CD4-positive, CD25-positive, alpha-beta regulatory T cell (primary cell): ENCODE measurements at regions not wholly inside any gene's neighbourhood (a gene's known extent, or its start where the extent isn't known, plus 50 kb on each side); places are given as distances from the start of the nearest gene placed in this dataset.
A peak's percentile ranks its signal among the peaks of the same experiment; 100 is the strongest.
"Not testable (repeated sequence)": the region's sequence is repeated elsewhere in the genome, so short reads cannot be mapped to it uniquely, and the experiment has no call there.

Experiments
- ATAC-seq, 2 donors: fragments of 150-1000 bp; cut with Tn5 transposase; one replicate each; pipeline ENCODE4 v1.10.0; 2021; ENCODE audit warnings: low read depth in 2 of 2, moderate number of reproducible peaks in 2 of 2, moderate library complexity in 1 of 2
- DNase-seq, 3 donors: peaks; one replicate each; pipeline versions ENCODE4 v3.0.0 to v3.0.0-alpha.2; 2012 to 2022; ENCODE audit warnings: mixed read lengths in 1 of 3
- H3K27ac ChIP-seq: one replicate; pipeline ENCODE4 v1.7.0; 2013; ENCODE audit warnings: mild to moderate bottlenecking, low read length; ENCODE audit not compliant: insufficient read depth, poor library complexity, severe bottlenecking
- H3K27me3 ChIP-seq: one replicate; pipeline ENCODE4 v1.7.0; 2013; ENCODE audit warnings: low read length; ENCODE audit not compliant: control insufficient read depth, insufficient read depth
- H3K36me3 ChIP-seq: one replicate; pipeline ENCODE4 v1.7.0; 2013; ENCODE audit warnings: mild to moderate bottlenecking, low read length, moderate library complexity; ENCODE audit not compliant: control insufficient read depth, insufficient read depth
- H3K4me1 ChIP-seq: 2 replicates; pipeline ENCODE4 v1.7.0; 2013; ENCODE audit warnings: mild to moderate bottlenecking, low read length; ENCODE audit not compliant: insufficient read depth, control insufficient read depth, poor library complexity, severe bottlenecking
- H3K4me3 ChIP-seq: one replicate; pipeline ENCODE4 v1.7.0; 2013; ENCODE audit warnings: low read depth, mild to moderate bottlenecking, low read length, moderate library complexity
- H3K9me3 ChIP-seq, 2 experiments: 1 replicate in 1 of 2; 2 replicates in 1 of 2; pipeline ENCODE4 v1.7.0; 2013; ENCODE audit warnings: low read length in 2 of 2, mild to moderate bottlenecking in 1 of 2, moderate library complexity in 1 of 2; ENCODE audit not compliant: control insufficient read depth in 2 of 2
- H3K27ac Mint-ChIP-seq, 3 donors: one replicate each; pipeline ENCODE4 v1.8.0; 2020 to 2022; ENCODE audit warnings: mild to moderate bottlenecking in 3 of 3, mixed read lengths in 3 of 3, moderate library complexity in 2 of 3
- H3K27me3 Mint-ChIP-seq: one replicate; pipeline ENCODE4 v1.8.0; 2022; ENCODE audit warnings: mild to moderate bottlenecking, mixed read lengths
- H3K36me3 Mint-ChIP-seq: one replicate; pipeline ENCODE4 v1.8.0; 2020; ENCODE audit warnings: mixed read lengths
- H3K4me1 Mint-ChIP-seq, 4 donors: one replicate each; pipeline ENCODE4 v1.8.0; 2020 to 2022; ENCODE audit warnings: mixed read lengths in 4 of 4, mild to moderate bottlenecking in 1 of 4
- H3K4me3 Mint-ChIP-seq, 4 donors: one replicate each; pipeline ENCODE4 v1.8.0; 2020 to 2022; ENCODE audit warnings: mild to moderate bottlenecking in 4 of 4, mixed read lengths in 4 of 4, moderate library complexity in 3 of 4
- H3K9me3 Mint-ChIP-seq, 7 donors: one replicate each; pipeline ENCODE4 v1.8.0; 2020 to 2022; ENCODE audit warnings: mixed read lengths in 7 of 7, mild to moderate bottlenecking in 3 of 7, moderate library complexity in 2 of 7

- H3K27ac Mint-ChIP-seq, H3K9me3 ChIP-seq, H3K9me3 Mint-ChIP-seq, H3K4me3 ChIP-seq, H3K4me1 ChIP-seq, ATAC-seq, H3K4me1 Mint-ChIP-seq, H3K27ac ChIP-seq, H3K36me3 Mint-ChIP-seq, H3K4me3 Mint-ChIP-seq, H3K27me3 ChIP-seq, DNase-seq, H3K36me3 ChIP-seq: not testable (repeated sequence)
- peaks cover 19% of the 10 kb centered on the region for H3K27me3 Mint-ChIP-seq
Observed at GRCh38 chr18:3349046-3349841, 87.3 kb downstream of the MYL12B start.

GRCh38 chr18:3350021-3350420 is 88.1 kb downstream of the MYL12B start:
- H3K27me3 ChIP-seq = no peaks in the 10 kb centered on the region
- H3K4me3 ChIP-seq = no peak overlapping the region
- Mint-ChIP-seq H3K9me3 (peaks cover 0 to 1% (median 0%) of the 10 kb centered on the region in 7 donors), H3K4me1 (no peaks in the 10 kb centered on the region), H3K4me3 (no peak overlapping the region), H3K27ac (no peak overlapping the region), H3K27me3 (peaks cover 19% of the 10 kb centered on the region), H3K36me3 (no peaks in the 10 kb centered on the region)
- no peaks in the 10 kb centered on the region for H3K36me3 ChIP-seq
- H3K4me1 ChIP-seq = no peaks in the 10 kb centered on the region
- H3K27ac ChIP-seq = no peak overlapping the region
- DNase-seq (no peak), ATAC-seq (no peak)
- no peaks in the 10 kb centered on the region for H3K9me3 ChIP-seq

GRCh38 chr18:3350566-3351527 is 88.9 kb downstream of the MYL12B start:
- ATAC-seq = no peak
- H3K27me3 Mint-ChIP-seq = peaks cover 19% of the 10 kb centered on the region
- H3K27me3 ChIP-seq = no peaks in the 10 kb centered on the region

GRCh38 chr18:3354506-3354905 is 92.6 kb downstream of the MYL12B start:
- H3K36me3 ChIP-seq = no peaks in the 10 kb centered on the region
- Mint-ChIP-seq H3K4me3 (no peak overlapping the region), H3K27me3 (peaks cover 8% of the 10 kb centered on the region), H3K9me3 (peaks cover 0 to 7% (median 0%) of the 10 kb centered on the region in 7 donors), H3K27ac (no peak overlapping the region), H3K4me1 (peaks cover 0 to 13% (median 8%) of the 10 kb centered on the region in 4 donors), H3K36me3 (no peaks in the 10 kb centered on the region)
- peaks cover 2% of the 10 kb centered on the region for H3K4me1 ChIP-seq
- no peak for ATAC-seq
- H3K27me3 ChIP-seq = no peaks in the 10 kb centered on the region
- no peak overlapping the region for H3K27ac ChIP-seq
- H3K9me3 ChIP-seq = no peaks in the 10 kb centered on the region
- no peak overlapping the region for H3K4me3 ChIP-seq
- no peak for DNase-seq

More at GRCh38 chr18:3350566-3351527, 88.9 kb downstream of the MYL12B start:
- H3K9me3 ChIP-seq = no peaks in the 10 kb centered on the region
- H3K4me3 ChIP-seq = no peak overlapping the region
- no peaks in the 10 kb centered on the region for H3K4me1 ChIP-seq
- H3K4me3 Mint-ChIP-seq = no peak overlapping the region
- peaks cover 0 to 3% (median under 1%) of the 10 kb centered on the region in 4 donors for H3K4me1 Mint-ChIP-seq
- no peak overlapping the region for H3K27ac Mint-ChIP-seq
- H3K27ac ChIP-seq = no peak overlapping the region
- H3K36me3 Mint-ChIP-seq = no peaks in the 10 kb centered on the region
- DNase-seq = no peak
- no peaks in the 10 kb centered on the region for H3K36me3 ChIP-seq
- H3K9me3 Mint-ChIP-seq = peaks cover 0 to 1% (median 0%) of the 10 kb centered on the region in 7 donors

GRCh38 chr18:3356614-3357013 is 93.4 kb upstream of the TGIF1 start:
- Histone ChIP-seq H3K36me3 (no peaks in the 10 kb centered on the region), H3K27me3 (no peaks in the 10 kb centered on the region), H3K4me1 (peaks cover 2% of the 10 kb centered on the region), H3K9me3 (no peaks in the 10 kb centered on the region), H3K4me3 (no peak overlapping the region), H3K27ac (no peak overlapping the region)
- DNase-seq (peak in 1 of 3 donors; percentile 36), ATAC-seq (peak; percentile 56 to 61)
- Mint-ChIP-seq H3K27ac (no peak overlapping the region), H3K4me3 (no peak overlapping the region), H3K9me3 (peaks cover 0 to 7% (median 0%) of the 10 kb centered on the region in 7 donors), H3K27me3 (peaks cover 10% of the 10 kb centered on the region), H3K4me1 (peaks cover 0 to 14% (median 9%) of the 10 kb centered on the region in 4 donors), H3K36me3 (no peaks in the 10 kb centered on the region)

- peaks cover 0 to 7% (median 0%) of the 10 kb centered on the region in 7 donors for H3K9me3 Mint-ChIP-seq
- no peaks in the 10 kb centered on the region for H3K27me3 ChIP-seq
- no peak overlapping the region for H3K27ac Mint-ChIP-seq
- no peaks in the 10 kb centered on the region for H3K36me3 Mint-ChIP-seq
- H3K4me1 Mint-ChIP-seq = peaks cover 0 to 14% (median 9%) of the 10 kb centered on the region in 4 donors
- no peak overlapping the region for H3K4me3 ChIP-seq
- H3K4me1 ChIP-seq = peaks cover 2% of the 10 kb centered on the region
- DNase-seq (no peak), ATAC-seq (no peak)
- peak overlapping the region in 1 of 4 donors; percentile 8 for H3K4me3 Mint-ChIP-seq
- no peaks in the 10 kb centered on the region for H3K36me3 ChIP-seq
- H3K9me3 ChIP-seq = no peaks in the 10 kb centered on the region
- peaks cover 10% of the 10 kb centered on the region for H3K27me3 Mint-ChIP-seq
- H3K27ac ChIP-seq = no peak overlapping the region
Observed at GRCh38 chr18:3357516-3357915, 92.5 kb upstream of the TGIF1 start.

- no peak overlapping the region for H3K4me3 Mint-ChIP-seq
- H3K4me1 Mint-ChIP-seq = peaks cover 0 to 14% (median 9%) of the 10 kb centered on the region in 4 donors
- Histone ChIP-seq H3K27ac (no peak overlapping the region), H3K27me3 (no peaks in the 10 kb centered on the region), H3K9me3 (no peaks in the 10 kb centered on the region), H3K4me1 (peaks cover 2% of the 10 kb centered on the region), H3K4me3 (no peak overlapping the region), H3K36me3 (no peaks in the 10 kb centered on the region)
- peaks cover 10% of the 10 kb centered on the region for H3K27me3 Mint-ChIP-seq
- peaks cover 0 to 7% (median 0%) of the 10 kb centered on the region in 7 donors for H3K9me3 Mint-ChIP-seq
- no peak overlapping the region for H3K27ac Mint-ChIP-seq
- H3K36me3 Mint-ChIP-seq = no peaks in the 10 kb centered on the region
- DNase-seq (no peak), ATAC-seq (no peak)
Observed at GRCh38 chr18:3358310-3358709, 91.7 kb upstream of the TGIF1 start.
